ENCODE measurements at regions not wholly inside any gene's neighbourhood (a gene's known extent, or its start where the extent isn't known, plus 50 kb on each side); places are given as distances from the start of the nearest gene placed in this dataset.

- TF ChIP-seq ETV6 (conservative IDR thresholded peaks at IDR 0.05 in 1 of 2, IDR thresholded peaks at IDR 0.05 in 1 of 2; ENCODE audit: borderline replicate concordance in 1 of 2, low read depth in 1 of 2) (no peak), USF1 (IDR thresholded peaks at IDR 0.05; ENCODE audit: borderline replicate concordance, extremely low read length, insufficient read depth, low read depth, low read length) (no peak), MYC (IDR thresholded peaks at IDR 0.05; ENCODE audit: insufficient read depth, insufficient read length, insufficient replicate concordance, low read length, severe bottlenecking) (no peak)
Measured at GRCh38 chr15:36398212-36398611, 181.2 kb upstream of the CDIN1 start.

Data from GM12878 (cell line).